GM12878 (cell line): ENCODE measurements at regions not wholly inside any gene's neighbourhood (a gene's known extent, or its start where the extent isn't known, plus 50 kb on each side); places are given as distances from the start of the nearest gene placed in this dataset.

Source experiments
- ATAC-seq: fragments of 200-7000 bp; cut with Tn5 transposase; 3 replicates; pipeline ENCODE4 v1.9.1; 2020; ENCODE audit warnings: mild to moderate bottlenecking, moderate library complexity
- BruUV-seq: library from RNA; stranded (reverse); fragments of 400-500 nt; replicated peaks from 2 replicates; lab custom pipeline; 2021; lab: Mats Ljungman, UMichigan
- CTCF ChIA-PET: fragments of 300-600 bp; sonication (Branson Sonifier 250); formaldehyde crosslinking; extraction: SDS; loops from one replicate; lab custom pipeline; 2021; ENCODE audit warnings: inconsistent platforms; lab: Yijun Ruan, JAX
- POLR2A ChIA-PET: fragments of 350-600 bp; formaldehyde crosslinking; extraction: SDS; loops from one replicate; lab custom pipeline; 2021; ENCODE audit warnings: inconsistent platforms; lab: Charles Lee
- RAD21 ChIA-PET: fragments of 300-600 bp; sonication (Branson Sonifier 250); formaldehyde crosslinking; loops from one replicate; lab custom pipeline; 2023; ENCODE audit warnings: antibody characterized with exemption; ENCODE audit not compliant: unreplicated experiment; lab: Charles Lee
- SMC1A ChIA-PET: fragments of 300-600 bp; sonication (Branson Sonifier 250); formaldehyde crosslinking; loops from one replicate; lab custom pipeline; 2023; ENCODE audit not compliant: unreplicated experiment, uncharacterized antibody; lab: Charles Lee
- DNase-seq: peaks from one replicate; pipeline ENCODE4 v3.0.0-alpha.2; 2011; ENCODE audit warnings: low read depth, low spot score
- FAIRE-seq: peaks from 3 replicates; lab custom pipeline; 2011; peaks lifted over from hg19 to GRCh38; lab: Jason Lieb, UNC
- H2AFZ ChIP-seq: 2 replicates; pipeline ENCODE4 v1.6.0; 2011; ENCODE audit warnings: low read depth, low read length, control low read depth; ENCODE audit not compliant: control insufficient read depth
- H3K27ac ChIP-seq: 2 replicates; pipeline ENCODE4 v1.5.1; 2011; ENCODE audit warnings: control low read depth; ENCODE audit not compliant: control insufficient read depth, insufficient read depth
- H3K27me3 ChIP-seq, 2 experiments: replicated peaks in 1 of 2; 2 replicates each; pipeline versions ENCODE4 v1.6.0 to v1.6.1; 2011; ENCODE audit warnings: low read length in 1 of 2; ENCODE audit not compliant: control insufficient read depth in 2 of 2, insufficient read depth in 2 of 2
- H3K36me3 ChIP-seq, 2 experiments: 2 replicates each; pipeline ENCODE4 v1.5.1; 2011; ENCODE audit warnings: low read length in 1 of 2; ENCODE audit not compliant: control insufficient read depth in 2 of 2, insufficient read depth in 2 of 2
- H3K4me1 ChIP-seq: 2 replicates; pipeline ENCODE4 v1.6.1; 2011; ENCODE audit warnings: mild to moderate bottlenecking, low read length, moderate library complexity, mixed read lengths; ENCODE audit not compliant: control insufficient read depth, insufficient read depth
- H3K4me2 ChIP-seq: 2 replicates; pipeline ENCODE4 v1.6.0; 2011; ENCODE audit warnings: control low read depth; ENCODE audit not compliant: control insufficient read depth, insufficient read depth
- H3K4me3 ChIP-seq: fragments of 200-600 bp; sonication (generic); 2 replicates; pipeline ENCODE4 v1.5.1; 2016
- H3K79me2 ChIP-seq: 2 replicates; pipeline ENCODE4 v1.6.0; 2011; ENCODE audit warnings: low read length; ENCODE audit not compliant: control insufficient read depth, insufficient read depth
- H3K9ac ChIP-seq: 2 replicates; pipeline ENCODE4 v1.8.0; 2011; ENCODE audit warnings: low read length, control low read depth, mixed read lengths; ENCODE audit not compliant: control insufficient read depth, insufficient read depth
- H3K9me3 ChIP-seq: replicated peaks from 3 replicates; pipeline ENCODE4 v1.5.1; 2011; ENCODE audit warnings: mild to moderate bottlenecking, low read length; ENCODE audit not compliant: control insufficient read depth, insufficient read depth
- H4K20me1 ChIP-seq: 2 replicates; pipeline ENCODE4 v1.6.0; 2011; ENCODE audit not compliant: control insufficient read depth, insufficient read depth
- DPF2 ChIP-seq: fragments of 450-650 bp; IDR thresholded peaks from 2 replicates; pipeline ENCODE4 v1.6.1; 2017; ENCODE audit warnings: mild to moderate bottlenecking
- FOXM1 ChIP-seq: IDR thresholded peaks from 2 replicates; pipeline ENCODE4 v1.6.1; 2012; ENCODE audit warnings: low read depth, mild to moderate bottlenecking, inconsistent platforms, low read length, moderate library complexity
- RAD21 ChIP-seq: IDR thresholded peaks from 2 replicates; pipeline ENCODE4 v1.6.1; 2011; ENCODE audit warnings: mild to moderate bottlenecking, low read depth, low read length, moderate library complexity; ENCODE audit not compliant: insufficient read depth
- RBBP5 ChIP-seq: fragments of 200-600 bp; sonication (generic); conservative IDR thresholded peaks from 2 replicates; pipeline ENCODE4 v1.6.1; 2016
- SIX5 ChIP-seq: IDR thresholded peaks from 2 replicates; pipeline ENCODE4 v1.6.1; 2011; ENCODE audit warnings: mild to moderate bottlenecking, low read depth, low read length, moderate library complexity; ENCODE audit not compliant: severe bottlenecking
- WGBS: methylation state at CpG from one replicate; pipeline ENCODE4 v1.1.6; 2016; ENCODE audit warnings: low lambda C conversion rate; ENCODE audit not compliant: insufficient replicate concordance, insufficient coverage; ENCODE audit errors: missing lambda C conversion rate; 5-methylcytosine and 5-hydroxymethylcytosine counted together
- in situ Hi-C: fragments of 300-500 bp; cut with MboI; formaldehyde crosslinking; loops from 9 replicates; pipeline ENCODE4 v1.14.3; 2018; ENCODE audit warnings: mixed read lengths
- intact Hi-C: fragments of 100-400 bp; cut with micrococcal nuclease; formaldehyde crosslinking; loops from one replicate; pipeline ENCODE4 v1.14.2; 2022; ENCODE audit not compliant: unreplicated experiment
- TF ChIP-seq, protein P1 (sequence below): fragments of 450-650 bp; IDR thresholded peaks from 2 replicates; pipeline ENCODE4 v1.6.1; 2017; ENCODE audit warnings: mild to moderate bottlenecking, low read depth, inconsistent platforms; ENCODE audit not compliant: poor library complexity, severe bottlenecking
- TF ChIP-seq, protein P2 (sequence below): IDR thresholded peaks from 2 replicates; pipeline ENCODE4 v1.6.1; 2012; ENCODE audit warnings: low read depth, low read length, improper control_type of control experiment

DNA sequence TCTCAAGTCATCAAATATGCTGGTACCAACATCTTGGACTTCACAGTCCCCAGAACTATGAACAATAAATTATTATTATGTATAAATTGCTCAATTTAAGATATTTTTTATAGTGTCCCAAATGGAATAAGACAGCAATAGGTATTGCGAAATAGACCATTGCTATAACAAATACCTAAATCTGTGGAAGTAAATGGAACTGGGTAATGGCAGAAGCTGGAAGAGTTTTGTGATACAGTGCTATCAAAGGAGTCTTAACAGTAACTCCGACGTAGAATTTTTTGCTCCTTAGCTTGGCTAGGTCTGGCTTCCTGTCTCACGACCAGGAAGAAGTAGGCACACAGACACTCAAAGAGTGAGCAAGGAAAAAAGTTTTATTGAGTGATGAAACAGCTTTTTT is 1791.5 kb downstream of the PLA2G4A start (continued):
- TF ChIP-seq, protein P1, sequence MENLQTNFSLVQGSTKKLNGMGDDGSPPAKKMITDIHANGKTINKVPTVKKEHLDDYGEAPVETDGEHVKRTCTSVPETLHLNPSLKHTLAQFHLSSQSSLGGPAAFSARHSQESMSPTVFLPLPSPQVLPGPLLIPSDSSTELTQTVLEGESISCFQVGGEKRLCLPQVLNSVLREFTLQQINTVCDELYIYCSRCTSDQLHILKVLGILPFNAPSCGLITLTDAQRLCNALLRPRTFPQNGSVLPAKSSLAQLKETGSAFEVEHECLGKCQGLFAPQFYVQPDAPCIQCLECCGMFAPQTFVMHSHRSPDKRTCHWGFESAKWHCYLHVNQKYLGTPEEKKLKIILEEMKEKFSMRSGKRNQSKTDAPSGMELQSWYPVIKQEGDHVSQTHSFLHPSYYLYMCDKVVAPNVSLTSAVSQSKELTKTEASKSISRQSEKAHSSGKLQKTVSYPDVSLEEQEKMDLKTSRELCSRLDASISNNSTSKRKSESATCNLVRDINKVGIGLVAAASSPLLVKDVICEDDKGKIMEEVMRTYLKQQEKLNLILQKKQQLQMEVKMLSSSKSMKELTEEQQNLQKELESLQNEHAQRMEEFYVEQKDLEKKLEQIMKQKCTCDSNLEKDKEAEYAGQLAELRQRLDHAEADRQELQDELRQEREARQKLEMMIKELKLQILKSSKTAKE: no peak
- TF ChIP-seq, all 136 proteins: peak for 0

DNA sequence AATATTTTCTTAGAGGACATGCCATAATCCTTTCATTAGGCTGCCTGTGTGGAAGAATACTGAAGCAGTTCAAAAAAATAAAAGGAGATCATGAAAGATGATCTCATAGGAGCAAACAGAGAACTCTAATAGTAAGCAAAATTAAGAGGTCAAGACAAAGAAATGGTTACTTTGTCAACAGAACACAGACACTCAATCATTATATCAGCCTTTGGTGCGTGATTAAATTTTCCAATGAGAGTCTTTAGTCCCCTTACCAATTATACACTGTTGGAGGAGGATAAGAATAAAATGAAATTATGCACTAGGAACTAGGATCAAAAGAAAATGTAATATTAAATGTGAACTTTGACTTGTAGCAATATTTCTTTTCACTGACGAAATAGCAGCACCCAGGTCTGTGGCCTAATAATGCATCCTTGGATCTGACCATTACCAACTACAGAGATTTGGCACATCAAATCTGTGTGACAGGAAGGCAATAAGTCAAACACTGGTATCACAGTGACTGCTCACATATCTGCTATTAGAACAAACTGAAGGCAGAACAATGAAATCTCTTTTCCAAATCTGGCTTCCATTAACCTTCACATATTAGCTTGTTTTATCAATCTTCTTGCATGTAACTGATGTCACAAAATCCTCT is 1812.9 kb downstream of the PLA2G4A start:
- WGBS: 11% methylated on average over 2 of the region's 2 CpGs
- Histone ChIP-seq H4K20me1 (no peaks in the 10 kb centered on the region), H3K79me2 (no peaks in the 10 kb centered on the region), H3K27ac (no peak overlapping the region), H3K9me3 (no peaks in the 10 kb centered on the region), H3K4me1 (no peaks in the 10 kb centered on the region), H3K4me3 (no peak overlapping the region), H3K27me3 (no peaks in the 10 kb centered on the region), H3K36me3 (no peaks in the 10 kb centered on the region), H3K4me2 (no peak overlapping the region), H2AFZ (no peak overlapping the region), H3K9ac (no peak overlapping the region)
- ChIA-PET RAD21 (no interaction called here), SMC1A (no interaction called here), CTCF (no interaction called here), POLR2A (no interaction called here)
- no peak for ATAC-seq
- no peak for FAIRE-seq
- intact Hi-C loops: no loop called here
- BruUV-seq: no TSS peak
- DNase-seq: no peak
- TF ChIP-seq RAD21 (no peak), SIX5 (no peak), FOXM1 (no peak), DPF2 (no peak), RBBP5 (no peak)
- TF ChIP-seq, protein P2, sequence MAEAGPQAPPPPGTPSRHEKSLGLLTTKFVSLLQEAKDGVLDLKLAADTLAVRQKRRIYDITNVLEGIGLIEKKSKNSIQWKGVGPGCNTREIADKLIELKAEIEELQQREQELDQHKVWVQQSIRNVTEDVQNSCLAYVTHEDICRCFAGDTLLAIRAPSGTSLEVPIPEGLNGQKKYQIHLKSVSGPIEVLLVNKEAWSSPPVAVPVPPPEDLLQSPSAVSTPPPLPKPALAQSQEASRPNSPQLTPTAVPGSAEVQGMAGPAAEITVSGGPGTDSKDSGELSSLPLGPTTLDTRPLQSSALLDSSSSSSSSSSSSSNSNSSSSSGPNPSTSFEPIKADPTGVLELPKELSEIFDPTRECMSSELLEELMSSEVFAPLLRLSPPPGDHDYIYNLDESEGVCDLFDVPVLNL: no peak
- in situ Hi-C loops: no loop called here
